NT2/D1 (cell line): ENCODE measurements at regions not wholly inside any gene's neighbourhood (a gene's known extent, or its start where the extent isn't known, plus 50 kb on each side); places are given as distances from the start of the nearest gene placed in this dataset.

Experiments used
- YY1 ChIP-seq: IDR thresholded peaks from 2 replicates; pipeline ENCODE4 v1.6.1; 2011; ENCODE audit not compliant: insufficient read length, insufficient read depth
- ZNF274 ChIP-seq: IDR thresholded peaks from 2 replicates; pipeline ENCODE4 v1.6.1; 2011; ENCODE audit warnings: mild to moderate bottlenecking, low read depth, low read length

DNA sequence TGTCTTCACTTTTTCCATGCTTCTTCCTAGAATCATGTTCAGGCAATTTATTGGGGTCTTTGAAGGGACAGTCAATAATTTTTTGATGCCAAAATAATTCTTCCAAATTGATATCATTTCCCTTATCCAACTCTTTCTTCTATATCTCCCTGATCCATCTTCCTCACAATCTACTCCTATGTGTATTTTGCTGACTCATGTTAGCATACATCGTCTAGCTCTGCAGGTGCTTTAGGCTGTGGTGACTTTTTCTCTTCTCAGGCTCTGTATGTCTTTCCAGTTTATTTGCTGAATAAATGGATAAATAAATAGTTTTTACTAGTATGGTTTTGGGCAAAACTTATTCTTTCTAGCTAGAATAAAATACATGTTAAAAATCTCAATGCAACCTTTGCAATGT, 1650.9 kb upstream of the TMEFF2 start:
- TF ChIP-seq ZNF274, result no peak
- TF ChIP-seq YY1, result no peak
